DND-41 (cell line): ENCODE measurements at regions not wholly inside any gene's neighbourhood (a gene's known extent, or its start where the extent isn't known, plus 50 kb on each side); places are given as distances from the start of the nearest gene placed in this dataset.

Experiments
- EZH2 ChIP-seq: IDR thresholded peaks from 3 replicates; pipeline ENCODE4 v1.6.1; 2012; ENCODE audit warnings: borderline replicate concordance, low read depth, mild to moderate bottlenecking, moderate library complexity, low read length, inconsistent platforms; ENCODE audit not compliant: severe bottlenecking
- TF ChIP-seq, protein P1 (sequence below): IDR thresholded peaks from 2 replicates; pipeline ENCODE4 v1.5.1; 2012; ENCODE audit warnings: borderline replicate concordance, low read length, moderate library complexity, mild to moderate bottlenecking; ENCODE audit not compliant: poor library complexity, severe bottlenecking; ENCODE audit errors: extremely low read depth

DNA sequence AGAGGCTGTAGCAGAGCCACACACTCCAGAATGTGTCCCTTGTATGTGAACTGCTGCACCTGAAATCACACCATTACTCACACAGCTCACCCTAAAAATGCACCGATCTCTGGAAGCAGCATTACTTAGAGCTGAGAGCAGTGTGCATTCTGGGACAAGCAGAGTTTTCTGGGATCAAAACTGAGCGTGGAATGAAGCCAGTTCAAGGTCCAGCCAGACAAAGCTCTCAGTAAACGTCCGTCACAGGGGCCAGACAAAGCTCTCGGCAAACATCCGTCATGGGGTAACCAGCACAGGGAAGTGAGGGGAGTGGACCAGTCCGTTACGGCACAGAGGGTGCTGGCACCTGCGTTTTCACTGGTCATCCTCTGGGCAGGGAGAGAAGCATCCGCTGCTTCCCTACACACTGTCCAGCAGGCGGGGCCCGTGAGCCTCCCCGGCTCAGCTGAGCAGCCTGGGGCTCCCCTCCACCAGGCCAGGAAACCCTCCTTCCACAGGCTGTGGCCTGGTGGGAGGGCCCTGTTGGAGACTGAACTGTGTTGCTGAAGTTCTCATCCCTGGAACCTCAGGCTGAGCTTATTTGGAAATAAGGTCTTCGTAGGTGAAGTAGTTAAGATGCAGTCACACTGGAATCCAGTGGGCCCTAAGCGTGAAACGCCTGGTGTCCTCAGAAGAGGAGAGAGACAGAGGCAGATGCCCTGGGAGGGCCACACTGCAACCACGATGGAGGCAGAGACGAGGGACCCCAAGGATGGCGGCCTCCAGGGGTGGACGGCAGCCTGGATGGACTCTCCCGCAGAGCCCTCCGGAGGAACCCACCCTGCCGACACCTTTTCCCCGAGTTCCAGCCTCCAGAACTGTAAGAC is 883.9 kb downstream of the BRD1 start:
- TF ChIP-seq, protein P1, sequence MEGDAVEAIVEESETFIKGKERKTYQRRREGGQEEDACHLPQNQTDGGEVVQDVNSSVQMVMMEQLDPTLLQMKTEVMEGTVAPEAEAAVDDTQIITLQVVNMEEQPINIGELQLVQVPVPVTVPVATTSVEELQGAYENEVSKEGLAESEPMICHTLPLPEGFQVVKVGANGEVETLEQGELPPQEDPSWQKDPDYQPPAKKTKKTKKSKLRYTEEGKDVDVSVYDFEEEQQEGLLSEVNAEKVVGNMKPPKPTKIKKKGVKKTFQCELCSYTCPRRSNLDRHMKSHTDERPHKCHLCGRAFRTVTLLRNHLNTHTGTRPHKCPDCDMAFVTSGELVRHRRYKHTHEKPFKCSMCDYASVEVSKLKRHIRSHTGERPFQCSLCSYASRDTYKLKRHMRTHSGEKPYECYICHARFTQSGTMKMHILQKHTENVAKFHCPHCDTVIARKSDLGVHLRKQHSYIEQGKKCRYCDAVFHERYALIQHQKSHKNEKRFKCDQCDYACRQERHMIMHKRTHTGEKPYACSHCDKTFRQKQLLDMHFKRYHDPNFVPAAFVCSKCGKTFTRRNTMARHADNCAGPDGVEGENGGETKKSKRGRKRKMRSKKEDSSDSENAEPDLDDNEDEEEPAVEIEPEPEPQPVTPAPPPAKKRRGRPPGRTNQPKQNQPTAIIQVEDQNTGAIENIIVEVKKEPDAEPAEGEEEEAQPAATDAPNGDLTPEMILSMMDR, result peak; percentile 5
- no peak for TF ChIP-seq EZH2
